Stimulated activated effector memory CD8-positive, alpha-beta T cell treated with anti-CD3 and anti-CD28 coated beads, Interleukin-12 subunit alpha, Interleukin-12 subunit beta, amount 100 ng/mL, for 72 hours (primary cell): ENCODE measurements at regions not wholly inside any gene's neighbourhood (a gene's known extent, or its start where the extent isn't known, plus 50 kb on each side); places are given as distances from the start of the nearest gene placed in this dataset.

Experiments
- ATAC-seq: fragments of 150-1000 bp; cut with Tn5 transposase; 2 replicates; pipeline ENCODE4 v1.10.0; 2021
- DNase-seq, 2 donors: peaks; one replicate each; pipeline ENCODE4 v3.0.0; 2021 to 2022; ENCODE audit warnings: low spot score in 2 of 2
- H3K27ac Mint-ChIP-seq: one replicate; pipeline ENCODE4 v1.8.0; 2022; ENCODE audit warnings: mild to moderate bottlenecking, mixed read lengths
- H3K36me3 Mint-ChIP-seq: one replicate; pipeline ENCODE4 v1.8.0; 2022; ENCODE audit warnings: mild to moderate bottlenecking, mixed read lengths
- H3K4me1 Mint-ChIP-seq: one replicate; pipeline ENCODE4 v1.8.0; 2022; ENCODE audit warnings: mixed read lengths
- H3K4me3 Mint-ChIP-seq: one replicate; pipeline ENCODE4 v1.8.0; 2022; ENCODE audit warnings: mild to moderate bottlenecking, mixed read lengths
- H3K9me3 Mint-ChIP-seq: one replicate; pipeline ENCODE4 v1.8.0; 2022; ENCODE audit warnings: mixed read lengths

DNA sequence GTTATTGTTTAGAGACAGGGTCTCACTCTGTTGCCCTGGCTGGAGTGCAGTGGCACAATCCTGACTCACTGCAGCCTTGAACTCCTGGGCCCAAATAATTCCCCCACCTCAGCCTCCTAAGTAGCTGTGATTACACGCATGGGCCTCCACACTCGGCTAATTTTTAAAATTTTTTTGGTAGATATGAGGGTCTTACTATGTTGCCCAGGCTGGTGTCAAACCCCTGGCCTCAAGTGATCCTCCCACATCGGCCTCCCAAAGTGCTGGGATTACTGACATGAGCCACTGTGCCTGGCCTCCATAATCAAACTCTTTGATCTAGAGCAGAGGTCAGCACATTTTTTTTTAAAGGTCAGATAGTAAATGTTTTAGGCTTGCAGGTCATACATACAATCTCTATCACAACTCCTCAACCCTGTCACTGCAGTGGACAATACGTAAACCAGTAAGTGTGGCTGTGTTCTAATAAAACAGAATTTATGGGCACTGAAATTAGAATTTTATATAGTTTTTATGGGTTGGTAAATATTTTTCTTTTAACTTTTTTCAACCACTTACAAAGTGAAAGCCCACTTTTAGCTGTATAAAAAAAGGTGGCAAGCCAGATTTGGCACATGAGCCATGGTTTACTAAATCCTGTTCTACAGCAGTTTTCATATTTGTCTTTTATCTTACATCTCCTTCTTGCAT lies 105.1 kb upstream of the RAPGEF2 start:
- no peaks in the 10 kb centered on the region for H3K36me3 Mint-ChIP-seq
- H3K27ac Mint-ChIP-seq: no peak overlapping the region
- ATAC-seq (no peak), DNase-seq (no peak)
- no peak overlapping the region for H3K4me3 Mint-ChIP-seq
- H3K9me3 Mint-ChIP-seq: no peaks in the 10 kb centered on the region
- no peaks in the 10 kb centered on the region for H3K4me1 Mint-ChIP-seq

DNA sequence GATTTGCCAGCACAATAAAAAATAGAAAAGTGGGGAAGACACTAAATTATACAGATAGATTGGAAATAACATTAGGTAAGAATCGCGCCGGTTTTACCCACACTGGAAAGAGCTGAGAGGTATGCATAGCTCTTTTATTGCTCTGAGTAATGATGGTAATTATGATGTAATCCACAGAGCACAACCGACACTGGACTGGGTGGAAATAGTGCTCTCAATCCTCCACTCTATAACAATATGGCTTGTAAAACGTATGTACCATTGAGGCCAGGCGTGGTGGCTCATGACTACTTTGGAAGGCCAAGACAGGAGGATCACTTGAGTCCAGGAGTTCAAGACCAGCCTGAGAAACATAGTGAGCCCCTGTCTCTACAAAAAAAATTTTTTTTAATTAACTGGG lies 104.3 kb upstream of the RAPGEF2 start:
- H3K9me3 Mint-ChIP-seq: no peaks in the 10 kb centered on the region
- H3K4me3 Mint-ChIP-seq: no peak overlapping the region
- no peaks in the 10 kb centered on the region for H3K36me3 Mint-ChIP-seq
- no peak for DNase-seq
- H3K4me1 Mint-ChIP-seq: no peaks in the 10 kb centered on the region
- no peak for ATAC-seq
- no peak overlapping the region for H3K27ac Mint-ChIP-seq

DNA sequence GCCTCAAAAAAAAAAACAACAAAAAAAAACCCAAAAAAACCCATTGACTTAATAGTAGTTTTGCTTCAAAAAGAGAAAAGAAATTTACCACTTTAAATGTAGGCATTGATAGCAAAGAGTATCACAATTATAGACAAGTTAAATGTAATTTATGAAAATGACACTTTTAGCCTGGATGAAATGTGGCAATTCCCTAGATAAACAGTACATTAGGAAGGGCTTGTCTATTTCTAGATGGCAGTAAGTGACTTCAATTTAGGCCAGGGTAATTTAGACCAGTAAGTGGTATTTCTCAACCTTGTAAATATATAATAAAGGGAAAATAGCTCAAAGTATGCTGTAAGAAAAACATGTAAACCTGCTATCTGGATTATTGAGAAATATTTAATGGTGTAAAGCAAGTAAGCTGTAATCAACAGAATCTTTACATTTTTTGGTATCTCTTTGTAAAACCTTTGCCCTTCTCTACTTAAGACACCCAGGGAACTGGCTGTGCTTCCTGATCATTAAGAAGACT lies 103.7 kb upstream of the RAPGEF2 start:
- Mint-ChIP-seq H3K36me3 (no peaks in the 10 kb centered on the region), H3K4me1 (no peaks in the 10 kb centered on the region), H3K4me3 (no peak overlapping the region), H3K9me3 (no peaks in the 10 kb centered on the region), H3K27ac (no peak overlapping the region)
- ATAC-seq: no peak
- DNase-seq: no peak

DNA sequence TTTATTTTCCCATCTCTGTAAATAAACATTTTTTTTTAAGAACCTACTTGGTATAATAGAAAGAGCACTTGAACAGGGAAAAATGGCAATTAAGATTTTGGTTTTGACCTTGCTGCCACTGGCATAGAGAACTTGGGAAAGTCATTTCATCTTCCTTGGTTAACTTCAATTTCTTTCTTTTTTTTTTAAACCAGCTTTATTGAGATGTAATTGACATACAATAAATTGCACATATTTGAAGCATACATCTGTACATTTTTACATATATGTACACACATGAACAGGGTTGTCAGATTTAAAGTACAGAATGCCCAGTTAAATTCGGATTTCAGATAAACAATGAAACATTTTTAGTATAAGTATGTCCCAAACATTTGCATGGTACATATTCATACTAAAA lies 103.0 kb upstream of the RAPGEF2 start:
- H3K27ac Mint-ChIP-seq: no peak overlapping the region
- no peaks in the 10 kb centered on the region for H3K9me3 Mint-ChIP-seq
- H3K4me1 Mint-ChIP-seq: no peaks in the 10 kb centered on the region
- H3K4me3 Mint-ChIP-seq: no peak overlapping the region
- ATAC-seq: no peak
- no peaks in the 10 kb centered on the region for H3K36me3 Mint-ChIP-seq
- DNase-seq: no peak

GRCh38 chr4:159002950-159003349 lies 99.9 kb upstream of the RAPGEF2 start:
- DNase-seq (no peak), ATAC-seq (no peak)
- H3K27ac Mint-ChIP-seq: no peak overlapping the region
- no peaks in the 10 kb centered on the region for H3K36me3 Mint-ChIP-seq
- H3K9me3 Mint-ChIP-seq: no peaks in the 10 kb centered on the region
- H3K4me3 Mint-ChIP-seq: no peak overlapping the region
- H3K4me1 Mint-ChIP-seq: no peaks in the 10 kb centered on the region

DNA sequence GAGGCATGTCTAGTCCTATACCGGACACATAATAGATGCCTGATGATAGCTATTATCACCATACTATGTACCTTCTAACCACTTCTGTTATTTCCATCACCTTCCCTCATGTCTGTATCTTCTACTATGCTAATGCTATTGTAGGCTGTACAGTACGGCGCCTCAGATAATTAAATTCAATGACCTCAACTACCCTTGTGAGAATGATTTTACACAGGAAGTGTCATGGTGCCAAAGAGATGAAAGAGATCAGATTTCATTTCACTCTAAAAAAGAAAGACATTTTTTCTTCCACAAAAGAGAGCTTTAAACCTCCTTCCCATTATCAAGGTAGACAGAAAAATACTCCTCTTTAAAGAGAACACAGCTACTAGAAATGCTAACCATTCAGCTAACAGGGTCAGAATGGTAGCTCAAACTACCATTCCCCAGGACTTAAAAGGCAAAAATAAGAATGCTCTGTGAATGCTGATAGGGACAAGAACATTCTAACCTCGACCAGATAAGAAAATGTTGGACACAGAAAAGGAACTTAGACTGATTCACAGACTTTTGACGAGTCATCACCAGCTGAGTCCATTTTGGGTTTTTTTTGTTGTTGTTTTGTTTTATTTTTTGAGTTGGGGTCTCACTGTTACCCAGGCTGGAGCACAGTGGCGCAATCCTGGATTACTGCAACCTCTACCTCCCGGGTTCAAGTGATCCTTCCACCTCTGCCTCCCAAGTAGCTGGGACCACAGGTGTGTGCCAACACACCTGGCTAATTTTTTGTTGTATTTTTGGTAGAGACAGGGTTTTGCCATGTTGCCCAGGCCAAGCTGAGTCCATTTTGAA lies 99.2 kb upstream of the RAPGEF2 start:
- H3K36me3 Mint-ChIP-seq: no peaks in the 10 kb centered on the region
- ATAC-seq: no peak
- H3K4me1 Mint-ChIP-seq: no peaks in the 10 kb centered on the region
- no peaks in the 10 kb centered on the region for H3K9me3 Mint-ChIP-seq
- no peak overlapping the region for H3K27ac Mint-ChIP-seq
- no peak overlapping the region for H3K4me3 Mint-ChIP-seq
- no peak for DNase-seq

DNA sequence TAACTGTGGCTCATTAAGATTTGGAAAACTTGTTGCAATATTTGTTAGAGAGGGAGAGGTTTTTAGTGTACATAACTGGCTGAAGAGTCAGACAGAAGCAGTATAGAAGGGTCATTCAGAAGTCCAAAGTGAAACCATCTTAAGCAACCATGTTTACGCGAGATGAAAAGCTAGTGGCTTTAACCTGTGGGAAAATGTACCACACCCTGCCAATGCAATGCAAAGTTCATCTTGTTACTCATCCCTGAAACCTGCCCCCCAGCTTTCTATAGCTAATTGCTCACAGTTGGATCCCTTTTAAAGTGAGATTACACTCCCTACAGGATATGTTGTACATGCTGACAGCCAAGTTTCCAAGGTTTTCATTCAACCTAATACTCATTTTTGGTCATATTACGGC lies 96.7 kb upstream of the RAPGEF2 start:
- no peak for DNase-seq
- no peaks in the 10 kb centered on the region for H3K9me3 Mint-ChIP-seq
- no peaks in the 10 kb centered on the region for H3K36me3 Mint-ChIP-seq
- no peaks in the 10 kb centered on the region for H3K4me1 Mint-ChIP-seq
- no peak for ATAC-seq
- no peak overlapping the region for H3K4me3 Mint-ChIP-seq
- no peak overlapping the region for H3K27ac Mint-ChIP-seq

- Mint-ChIP-seq H3K9me3 (no peaks in the 10 kb centered on the region), H3K27ac (no peak overlapping the region), H3K4me3 (no peak overlapping the region), H3K36me3 (no peaks in the 10 kb centered on the region), H3K4me1 (no peaks in the 10 kb centered on the region)
- ATAC-seq: no peak
- DNase-seq: no peak
Observed at GRCh38 chr4:159008671-159009070, 94.2 kb upstream of the RAPGEF2 start.

GRCh38 chr4:159009521-159009920 lies 93.4 kb upstream of the RAPGEF2 start:
- Mint-ChIP-seq H3K36me3 (no peaks in the 10 kb centered on the region), H3K4me3 (no peak overlapping the region), H3K27ac (no peak overlapping the region), H3K9me3 (no peaks in the 10 kb centered on the region), H3K4me1 (no peaks in the 10 kb centered on the region)
- ATAC-seq: no peak
- DNase-seq: no peak

- no peak overlapping the region for H3K27ac Mint-ChIP-seq
Observed at GRCh38 chr4:159010100-159010499, 92.8 kb upstream of the RAPGEF2 start.

DNA sequence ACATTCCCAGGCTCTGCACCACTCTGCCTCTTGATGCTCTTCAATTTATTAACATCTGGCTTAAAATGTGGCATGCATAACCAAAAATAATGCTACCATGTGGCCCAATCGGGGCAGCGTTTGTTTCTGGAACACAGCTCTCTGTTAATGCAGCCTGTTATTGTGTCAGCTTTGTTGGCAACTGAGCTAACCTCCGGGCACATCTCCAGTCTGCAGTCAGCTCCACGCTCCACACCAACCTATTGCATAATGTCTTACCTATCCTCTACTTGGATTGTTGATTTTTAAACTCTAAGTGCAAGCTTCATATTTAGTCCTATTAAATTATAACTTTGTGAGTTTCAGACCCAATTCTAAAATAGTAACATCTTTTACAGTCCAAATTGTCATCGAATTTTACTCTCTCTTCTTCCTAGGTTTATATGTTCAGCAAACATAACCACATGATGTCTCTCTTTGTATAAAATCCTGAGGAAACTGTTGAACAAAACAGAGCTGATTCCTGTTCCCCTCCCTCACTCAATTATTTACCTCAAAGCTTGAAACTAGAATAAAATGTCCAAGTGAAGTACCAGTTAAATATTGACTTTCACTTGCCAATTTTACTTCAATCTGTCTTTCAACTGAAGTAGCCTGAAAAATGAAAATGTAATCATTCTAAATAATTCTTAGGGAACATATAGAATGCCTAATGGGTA lies 92.2 kb upstream of the RAPGEF2 start:
- Mint-ChIP-seq H3K36me3 (no peaks in the 10 kb centered on the region), H3K4me3 (no peak overlapping the region), H3K4me1 (no peaks in the 10 kb centered on the region), H3K27ac (no peak overlapping the region), H3K9me3 (no peaks in the 10 kb centered on the region)
- ATAC-seq: no peak
- DNase-seq: no peak

More at GRCh38 chr4:159010100-159010499, 92.8 kb upstream of the RAPGEF2 start:
- Mint-ChIP-seq H3K36me3 (no peaks in the 10 kb centered on the region), H3K4me1 (no peaks in the 10 kb centered on the region), H3K9me3 (no peaks in the 10 kb centered on the region), H3K4me3 (no peak overlapping the region)
- DNase-seq (no peak), ATAC-seq (no peak)

DNA sequence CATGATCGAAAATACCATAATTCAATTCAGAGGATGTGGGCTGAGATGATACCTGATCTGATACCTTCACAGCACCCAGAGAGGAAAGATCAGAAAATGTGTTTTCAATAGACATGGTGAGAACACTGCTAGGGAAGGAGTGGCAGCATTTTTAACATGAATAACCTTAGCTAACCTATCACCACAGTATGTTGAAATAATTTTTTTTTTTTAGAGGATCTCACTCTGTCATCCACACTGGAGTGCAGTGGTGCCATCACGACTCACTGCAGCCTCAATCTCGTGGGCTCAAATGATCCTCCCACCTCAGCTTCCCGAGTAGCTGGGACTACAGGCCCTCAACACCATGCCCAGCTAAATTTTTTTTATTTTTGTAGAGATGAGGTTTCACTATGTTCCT lies 90.5 kb upstream of the RAPGEF2 start:
- no peak overlapping the region for H3K27ac Mint-ChIP-seq
- H3K9me3 Mint-ChIP-seq: no peaks in the 10 kb centered on the region
- ATAC-seq (no peak), DNase-seq (no peak)
- H3K36me3 Mint-ChIP-seq: no peaks in the 10 kb centered on the region
- no peak overlapping the region for H3K4me3 Mint-ChIP-seq
- no peaks in the 10 kb centered on the region for H3K4me1 Mint-ChIP-seq

DNA sequence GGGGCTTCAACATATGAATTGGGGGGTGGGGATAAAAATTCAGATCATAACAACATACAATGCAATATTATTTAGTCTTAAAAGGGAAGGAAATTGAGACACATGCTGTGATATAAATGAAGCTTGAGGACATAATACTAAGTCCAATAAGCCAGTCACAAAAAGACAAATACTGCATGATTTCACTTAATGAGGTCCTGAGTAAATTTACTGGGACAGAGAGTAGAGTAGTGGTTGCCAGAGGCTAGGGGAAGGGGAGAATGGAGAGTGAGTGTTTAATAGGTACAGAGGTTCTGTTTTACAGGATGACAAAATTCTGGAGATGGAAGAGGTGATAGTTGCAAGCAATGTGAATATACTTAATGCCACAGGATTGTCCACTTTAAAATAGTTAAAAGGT lies 89.2 kb upstream of the RAPGEF2 start:
- Mint-ChIP-seq H3K27ac (no peak overlapping the region), H3K4me1 (no peaks in the 10 kb centered on the region), H3K4me3 (no peak overlapping the region), H3K36me3 (no peaks in the 10 kb centered on the region), H3K9me3 (no peaks in the 10 kb centered on the region)
- ATAC-seq (no peak), DNase-seq (no peak)

GRCh38 chr4:159014859-159015258 lies 88.0 kb upstream of the RAPGEF2 start:
- no peaks in the 10 kb centered on the region for H3K36me3 Mint-ChIP-seq
- no peak overlapping the region for H3K27ac Mint-ChIP-seq
- no peak for DNase-seq
- no peaks in the 10 kb centered on the region for H3K9me3 Mint-ChIP-seq
- no peak for ATAC-seq
- H3K4me3 Mint-ChIP-seq: no peak overlapping the region
- H3K4me1 Mint-ChIP-seq: no peaks in the 10 kb centered on the region

DNA sequence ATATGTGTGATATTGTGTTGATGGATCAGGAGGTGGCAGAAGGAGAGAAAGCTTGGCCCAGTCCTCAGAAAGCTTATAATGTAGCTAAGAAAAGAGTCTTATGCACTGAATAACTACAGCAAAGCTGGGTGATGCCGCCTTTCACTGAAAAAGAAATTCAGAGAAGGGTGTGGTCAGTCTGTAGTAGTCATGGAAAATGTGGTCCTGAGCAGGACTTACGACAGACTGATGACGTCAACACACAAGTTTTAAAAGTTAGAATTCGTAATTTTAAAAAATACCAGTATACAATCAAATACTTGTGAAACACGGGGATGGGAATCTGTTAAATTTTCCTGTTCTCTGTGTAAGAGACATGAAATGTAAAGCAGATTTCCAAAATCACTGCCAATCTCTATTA lies 87.0 kb upstream of the RAPGEF2 start:
- Mint-ChIP-seq H3K4me1 (no peaks in the 10 kb centered on the region), H3K36me3 (no peaks in the 10 kb centered on the region), H3K27ac (no peak overlapping the region), H3K9me3 (no peaks in the 10 kb centered on the region), H3K4me3 (no peak overlapping the region)
- ATAC-seq (no peak), DNase-seq (no peak)
